Islet precursor cell (in vitro differentiated cells): ENCODE measurements at regions not wholly inside any gene's neighbourhood (a gene's known extent, or its start where the extent isn't known, plus 50 kb on each side); places are given as distances from the start of the nearest gene placed in this dataset.
"Not testable (repeated sequence)": the region's sequence is repeated elsewhere in the genome, so short reads cannot be mapped to it uniquely, and the experiment has no call there.

Experiments used
- DNase-seq: peaks from one replicate; pipeline ENCODE4 v3.0.0-alpha.2; 2018

DNA sequence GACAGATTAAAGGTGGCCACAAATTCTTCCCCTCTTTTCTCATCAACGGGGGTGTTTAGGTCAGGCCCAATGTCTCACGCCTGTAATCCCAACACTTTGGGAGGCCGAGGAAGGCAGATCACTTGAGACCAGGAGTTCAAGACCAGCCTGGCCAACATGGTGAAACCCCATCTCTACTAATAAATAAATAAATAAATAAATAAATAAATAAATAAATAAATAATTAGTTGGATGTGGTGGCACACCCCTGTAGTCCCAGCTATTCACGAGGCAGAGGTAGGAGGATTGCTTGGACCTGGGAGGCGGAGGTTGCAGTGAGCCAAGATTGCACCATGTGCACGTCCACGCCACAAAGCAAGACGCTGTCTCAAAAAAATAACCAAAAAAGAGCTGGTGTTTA, 180.7 kb downstream of the FASLG start:
- DNase-seq, result not testable (repeated sequence)

DNA sequence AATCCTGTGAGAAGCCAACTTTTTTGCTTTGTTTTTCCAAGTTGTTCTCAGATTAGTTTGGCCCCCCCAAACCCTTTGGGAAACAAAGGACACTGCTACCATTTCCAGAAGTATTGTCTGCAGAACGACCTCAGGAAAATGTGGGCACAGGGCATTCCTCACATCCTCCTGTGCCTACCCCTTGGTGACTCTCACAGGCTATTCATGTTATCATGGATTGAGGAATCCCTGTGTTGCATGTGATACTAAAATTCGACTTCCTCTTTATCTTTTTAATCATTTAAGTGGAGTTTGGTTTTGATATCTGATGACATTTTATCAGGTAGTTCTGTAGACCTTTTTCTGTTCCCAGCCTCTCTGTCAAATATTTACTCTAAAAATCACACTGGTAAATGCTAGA, 184.5 kb downstream of the FASLG start:
- DNase-seq, result no peak

DNA sequence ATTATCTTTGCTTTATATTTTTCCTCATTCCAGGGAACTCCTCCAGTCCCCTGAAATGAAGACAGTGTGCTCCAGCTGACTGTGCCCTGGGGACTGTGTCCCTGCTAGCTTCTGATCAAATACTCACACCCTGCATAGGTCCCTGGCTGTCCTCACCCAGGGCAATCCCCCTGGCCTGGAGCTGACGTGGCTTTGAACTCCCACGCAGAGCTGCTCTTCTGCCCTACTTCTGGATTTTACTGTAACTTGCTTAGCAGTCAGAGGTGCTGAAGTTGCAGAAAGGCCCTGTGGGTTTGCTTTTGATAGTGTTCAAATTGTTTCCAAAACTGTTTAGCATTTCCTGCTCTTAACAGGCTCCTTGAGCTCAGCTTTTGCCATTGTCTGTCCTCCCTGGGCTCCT, 186.5 kb downstream of the FASLG start:
- DNase-seq, result peak; percentile 52

DNA sequence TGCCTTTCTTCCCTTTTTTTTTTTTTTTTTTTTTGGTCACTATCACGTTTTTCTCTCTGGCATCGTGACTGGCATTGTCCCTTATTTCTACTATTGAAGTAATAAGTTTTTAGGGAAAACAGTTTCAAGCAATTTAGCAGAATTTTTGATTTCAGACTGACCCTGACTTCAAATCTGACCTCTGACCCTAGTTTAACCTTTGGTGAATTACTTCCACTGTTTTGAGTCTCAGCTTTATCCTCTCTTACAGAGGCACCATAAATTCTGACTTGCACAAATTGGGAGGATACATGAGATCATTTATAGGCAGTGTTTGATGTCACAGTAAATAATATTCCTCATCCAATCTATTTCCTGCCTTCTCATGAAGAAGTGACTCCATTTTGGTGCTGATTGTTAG, 187.0 kb downstream of the FASLG start:
- no peak for DNase-seq

DNA sequence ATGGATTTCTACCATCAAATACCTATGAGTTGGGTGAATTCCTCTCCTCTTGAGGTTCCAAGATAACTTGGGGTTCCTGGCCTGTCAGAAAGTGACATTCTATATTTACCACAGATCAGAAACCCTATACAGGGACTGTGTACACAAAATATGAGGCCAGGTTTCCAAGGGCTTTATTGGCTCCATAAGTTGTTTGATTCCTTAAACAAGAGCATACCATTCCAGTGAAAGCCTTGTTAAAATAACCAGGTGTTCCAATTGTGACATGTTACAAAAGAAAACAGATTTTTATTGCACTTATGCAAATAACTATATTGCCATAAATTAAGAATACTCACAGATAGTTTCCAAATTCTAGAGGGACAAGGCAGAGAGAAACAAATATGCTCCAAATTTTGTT, 188.9 kb downstream of the FASLG start:
- not testable (repeated sequence) for DNase-seq

DNA sequence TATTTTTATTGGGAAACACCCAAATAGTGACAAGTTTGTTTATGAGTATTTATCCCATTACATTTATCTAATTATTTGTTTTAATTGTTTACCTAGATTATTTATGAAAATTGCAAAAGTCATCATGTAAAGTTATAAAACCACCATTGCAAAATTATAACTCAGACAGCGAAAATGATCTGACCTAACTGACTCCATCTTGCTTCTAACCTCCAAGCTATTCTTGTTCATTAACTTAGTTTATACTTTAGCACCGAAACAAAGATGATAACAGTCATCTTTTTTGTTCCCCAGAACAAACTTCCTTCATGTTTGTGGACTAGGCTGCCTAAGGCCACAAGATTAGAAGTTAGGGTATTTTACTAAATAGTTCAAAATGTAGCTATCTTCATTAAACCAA, 190.8 kb downstream of the FASLG start:
- no peak for DNase-seq

DNA sequence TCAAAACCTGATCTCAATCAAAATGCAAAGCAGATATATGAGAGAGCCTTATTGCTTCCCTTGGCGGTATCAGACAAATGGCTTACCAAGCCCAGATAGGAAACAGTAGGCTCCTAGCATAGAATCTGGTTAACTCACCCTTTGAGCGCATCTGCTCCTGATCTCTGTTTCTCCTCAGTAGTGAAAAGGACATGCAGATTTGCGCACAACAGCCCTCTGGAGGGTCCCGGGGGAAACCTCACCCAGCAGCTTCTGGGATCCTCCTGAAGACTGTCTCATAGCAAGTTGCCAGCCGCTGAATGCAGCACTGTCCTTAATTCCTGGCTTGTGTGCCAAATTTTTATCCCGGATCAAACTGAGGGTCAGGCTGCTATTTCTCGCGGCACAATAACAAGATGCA, 192.2 kb downstream of the FASLG start:
- peak; percentile 60 for DNase-seq

DNA sequence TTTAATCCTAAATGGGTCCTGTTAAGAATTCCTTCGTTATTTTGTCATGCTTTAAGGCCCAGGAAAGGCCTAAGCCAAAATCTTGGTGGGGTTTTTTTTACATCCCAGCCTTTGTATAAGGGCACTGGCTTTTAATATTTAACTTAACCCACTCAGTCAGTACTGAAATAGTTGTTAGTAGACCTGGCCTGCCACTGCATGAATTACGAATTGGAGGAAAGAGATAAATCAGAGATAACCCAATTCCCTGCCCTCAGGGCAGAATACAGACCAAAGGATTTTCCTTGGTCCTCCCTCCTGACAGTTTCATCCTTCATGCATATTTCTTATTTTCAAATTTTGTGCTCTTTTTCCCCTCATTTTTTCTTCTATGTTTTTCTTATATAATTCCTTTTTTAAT, 193.0 kb downstream of the FASLG start:
- no peak for DNase-seq

DNA sequence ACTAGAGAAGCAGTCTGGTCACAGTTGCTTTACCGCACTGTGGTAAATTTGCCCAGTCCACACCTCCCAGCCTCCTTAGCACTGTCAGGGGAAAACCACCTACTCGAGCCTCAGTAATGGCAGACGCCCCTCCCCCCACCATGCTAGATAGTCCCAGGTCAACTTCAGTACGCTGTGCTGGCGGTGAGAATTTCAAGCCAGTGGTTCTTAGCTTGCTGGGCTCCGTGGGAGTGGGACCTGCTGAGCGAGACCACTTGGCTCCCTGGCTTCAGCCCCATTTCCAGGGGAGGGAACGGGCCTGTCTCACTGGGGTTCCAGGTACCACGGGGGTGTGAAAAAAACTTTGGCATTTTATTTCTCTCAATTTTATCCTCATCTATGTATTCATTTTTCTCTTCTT, 194.8 kb downstream of the TNFSF18 start:
- not testable (repeated sequence) for DNase-seq

DNA sequence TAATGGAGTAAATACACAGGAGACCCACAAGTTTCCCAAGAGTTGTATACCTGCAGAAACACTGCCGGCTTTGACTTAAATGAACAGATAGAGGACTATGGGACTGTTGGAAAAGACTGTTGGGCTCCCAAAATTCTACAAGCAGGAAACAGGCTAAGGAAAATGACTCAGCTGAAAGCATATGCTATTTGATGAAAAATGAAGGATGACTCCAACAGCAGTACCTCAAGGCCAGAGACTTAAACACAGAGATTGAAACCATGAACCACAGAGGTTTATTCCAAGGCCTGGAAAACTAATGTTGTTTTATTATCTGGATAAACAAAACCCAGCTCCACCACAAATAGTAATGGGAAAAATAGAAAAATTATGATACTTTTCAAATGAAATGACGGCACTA, 187.7 kb downstream of the TNFSF18 start:
- DNase-seq, result no peak

DNA sequence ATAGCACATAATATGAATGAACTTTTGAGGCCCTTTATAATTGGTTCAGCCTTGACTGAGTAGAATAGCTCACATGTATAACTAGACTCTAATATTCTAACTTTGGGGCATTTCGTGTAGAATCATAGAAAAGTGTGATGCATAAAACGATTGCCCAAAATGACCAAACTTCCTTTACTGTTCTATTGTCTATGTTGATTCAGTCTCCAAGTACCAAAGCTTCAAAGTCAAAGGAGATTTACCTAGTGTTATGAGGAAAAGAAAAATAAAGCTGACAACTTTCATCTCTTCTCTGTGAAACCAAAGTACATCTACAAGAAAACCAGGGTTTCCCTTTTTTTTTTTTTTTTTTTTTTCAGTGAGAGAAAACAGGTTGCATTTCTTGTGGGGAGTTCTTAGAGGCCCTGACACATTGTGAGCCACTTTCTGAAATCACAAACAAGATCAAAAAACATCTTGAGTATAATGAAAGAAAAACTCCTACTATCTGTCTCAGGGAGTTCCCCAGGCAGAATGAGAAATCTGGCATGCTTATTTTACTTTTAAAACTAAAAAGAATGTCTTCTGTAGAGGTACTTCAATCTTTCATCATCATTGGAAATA, 183.4 kb downstream of the TNFSF18 start:
- no peak for DNase-seq

DNA sequence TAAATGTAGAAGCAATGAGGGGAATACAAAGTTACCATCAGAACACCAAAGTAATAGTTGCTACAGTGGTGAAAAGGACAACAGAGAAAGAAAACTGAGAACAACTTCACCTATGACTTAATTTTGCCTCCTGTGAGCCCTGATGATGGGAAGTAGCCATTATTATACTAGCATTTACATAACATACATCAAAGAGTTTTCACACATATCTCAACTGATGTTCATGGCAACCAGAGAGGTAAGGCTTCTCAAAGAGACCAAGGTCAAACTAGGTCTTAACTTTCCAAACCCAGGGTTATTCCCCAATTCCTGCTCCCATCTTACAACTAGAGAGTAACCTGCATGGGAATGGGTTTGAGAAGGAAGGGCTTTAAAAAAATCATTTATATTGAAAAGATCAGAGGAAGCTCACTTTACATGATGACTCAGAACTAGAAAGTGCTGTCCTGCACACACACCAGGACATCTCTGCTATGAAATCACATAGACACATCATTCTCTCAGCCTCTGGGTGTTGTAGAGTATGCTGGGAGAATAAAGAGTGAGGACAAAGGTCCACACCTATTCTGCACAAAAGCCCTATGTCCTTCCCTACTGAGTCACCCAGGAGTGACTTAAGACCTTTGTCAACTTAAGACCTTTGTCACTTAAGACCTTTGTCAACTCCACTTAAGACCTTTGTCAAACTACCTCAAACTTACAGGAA, 179.7 kb downstream of the TNFSF18 start:
- no peak for DNase-seq

DNA sequence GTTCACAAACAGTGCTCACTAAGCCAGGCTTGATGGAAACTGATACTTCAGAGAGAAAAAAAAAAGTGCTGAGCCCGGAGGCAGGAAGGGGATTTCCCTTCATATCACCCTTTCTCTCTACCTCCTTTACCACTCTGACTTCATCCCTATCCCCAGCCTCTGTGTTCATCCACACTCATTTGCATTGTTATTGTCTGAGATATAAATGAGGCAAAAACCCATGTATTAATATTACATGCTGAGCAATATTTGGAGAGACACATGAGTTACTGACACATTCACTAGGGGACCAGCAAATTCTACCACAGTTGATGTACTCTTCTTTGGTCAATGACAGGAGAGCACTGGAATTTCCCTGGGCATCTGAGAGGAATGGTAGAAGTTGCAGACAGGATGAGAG, 175.8 kb downstream of the TNFSF18 start:
- no peak for DNase-seq

DNA sequence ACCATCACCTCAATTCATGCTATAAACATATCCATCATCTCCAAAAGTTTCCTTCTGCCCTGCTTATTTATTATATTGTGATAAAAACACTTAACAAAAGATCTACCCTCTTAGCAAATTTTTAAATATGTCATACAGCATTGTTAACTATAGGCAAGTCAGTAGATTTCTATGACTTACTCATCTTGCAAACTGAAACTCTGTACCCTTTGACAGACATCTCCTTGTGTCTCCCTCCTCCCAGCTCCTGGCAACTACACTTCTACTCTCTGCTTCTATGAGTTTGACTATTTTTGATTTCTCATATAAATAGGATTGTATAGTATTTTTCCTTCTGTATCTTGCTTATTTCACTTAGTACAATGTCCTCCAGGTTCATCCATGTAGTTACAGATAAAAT, 174.8 kb downstream of the TNFSF18 start:
- DNase-seq, result no peak

DNA sequence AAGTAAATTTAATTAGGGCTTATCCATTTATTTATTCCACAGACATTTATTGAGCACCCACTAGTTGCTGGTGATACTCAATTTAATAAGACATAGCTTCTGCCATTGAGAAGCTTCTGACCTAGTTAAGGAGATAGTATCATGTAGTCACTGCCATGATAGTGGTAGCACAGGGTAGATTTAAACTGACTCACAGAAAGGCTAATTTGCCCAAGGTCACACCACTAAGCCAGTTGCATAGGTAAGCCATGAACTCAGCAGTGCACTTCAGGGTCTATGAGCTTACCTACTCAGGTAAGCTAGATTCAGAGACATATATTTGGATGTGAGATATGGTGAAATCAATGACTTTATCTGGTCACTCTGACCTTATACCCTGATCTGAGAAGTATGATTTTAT, 168.4 kb downstream of the TNFSF18 start:
- no peak for DNase-seq

DNA sequence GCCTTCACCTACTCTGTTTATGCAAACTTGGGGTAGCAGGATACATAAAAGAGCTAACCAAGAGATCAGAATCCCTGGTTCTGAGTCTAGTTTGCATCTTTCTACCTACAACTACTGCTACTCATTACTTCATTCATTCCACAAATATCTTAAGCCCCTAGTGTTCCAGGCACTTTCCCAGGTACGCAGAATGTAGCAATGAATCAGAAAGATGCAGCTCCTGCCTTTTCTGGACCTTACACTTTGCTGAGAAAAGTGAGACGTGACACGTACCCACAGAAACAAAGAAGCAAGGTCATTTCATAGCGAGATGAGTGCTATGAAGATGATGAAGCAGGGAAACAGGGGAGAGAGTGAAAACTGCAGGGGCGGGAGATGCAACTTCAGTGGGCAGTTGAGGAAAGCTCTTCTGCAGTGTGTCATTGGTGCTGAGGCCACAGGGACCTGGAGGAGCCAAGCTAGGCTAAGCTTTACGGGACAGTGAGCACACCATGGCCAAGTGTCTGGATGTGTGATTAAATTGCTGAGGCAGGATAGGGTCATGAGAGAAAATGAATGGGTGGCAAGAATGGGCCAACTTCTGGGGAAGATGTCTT, 167.9 kb downstream of the TNFSF18 start:
- no peak for DNase-seq

DNA sequence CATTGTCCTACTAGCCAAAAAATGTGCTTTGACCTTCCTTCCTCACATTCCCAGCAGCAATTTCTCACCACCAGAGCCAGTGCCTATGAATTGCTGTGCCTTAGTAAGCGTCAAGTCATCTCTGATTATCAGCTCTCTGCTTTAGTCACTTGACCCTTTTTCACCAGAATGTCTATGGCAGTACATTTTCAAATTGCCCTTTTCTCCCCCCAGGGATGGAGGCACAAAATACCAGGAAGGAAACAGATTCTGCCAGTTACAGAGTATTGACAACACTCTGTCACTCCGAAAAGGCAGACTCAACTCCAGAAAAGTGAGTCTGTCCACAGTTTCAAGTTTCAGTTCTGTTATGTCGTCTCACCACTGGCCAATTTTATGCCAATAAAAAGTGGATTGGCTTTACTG, 167.4 kb downstream of the TNFSF18 start:
- DNase-seq, result no peak

DNA sequence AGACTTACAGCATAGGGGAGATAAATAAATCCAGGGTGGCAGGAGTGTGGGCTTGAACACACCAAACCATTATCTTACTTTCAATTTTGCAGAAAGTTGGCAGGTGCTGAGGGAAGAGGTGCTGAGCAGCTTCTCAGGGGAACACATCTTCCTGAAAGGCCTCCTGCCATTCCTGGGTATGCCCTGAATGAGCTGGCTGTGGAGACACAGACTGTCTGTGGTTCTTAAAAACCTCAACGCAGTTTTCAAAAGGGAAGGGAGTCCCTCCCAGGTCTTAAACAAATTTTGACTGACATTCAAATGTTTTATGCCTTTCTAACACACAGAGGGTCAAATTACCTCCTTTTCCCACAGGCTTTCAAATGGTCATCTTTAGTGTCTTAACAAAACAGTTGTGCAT, 166.9 kb downstream of the TNFSF18 start:
- no peak for DNase-seq

DNA sequence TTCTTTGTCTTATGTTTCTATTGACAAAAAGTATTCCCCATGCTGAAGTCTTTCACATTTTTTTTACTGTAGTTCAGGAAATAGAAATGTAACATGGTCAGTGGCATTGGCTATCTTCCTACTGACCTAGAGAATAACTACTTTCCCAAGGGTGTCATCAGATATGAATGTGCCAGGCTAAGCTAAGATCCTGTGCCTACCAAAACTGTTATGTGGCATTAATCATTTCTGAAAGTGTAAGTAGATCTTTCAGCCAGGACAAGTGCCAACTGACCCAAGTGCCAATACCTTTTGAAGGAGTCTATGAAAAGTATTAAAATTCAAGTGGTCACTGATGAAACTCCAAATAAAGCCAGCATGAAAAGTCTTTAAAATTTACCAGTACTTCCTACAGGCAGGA, 165.3 kb downstream of the TNFSF18 start:
- no peak for DNase-seq

DNA sequence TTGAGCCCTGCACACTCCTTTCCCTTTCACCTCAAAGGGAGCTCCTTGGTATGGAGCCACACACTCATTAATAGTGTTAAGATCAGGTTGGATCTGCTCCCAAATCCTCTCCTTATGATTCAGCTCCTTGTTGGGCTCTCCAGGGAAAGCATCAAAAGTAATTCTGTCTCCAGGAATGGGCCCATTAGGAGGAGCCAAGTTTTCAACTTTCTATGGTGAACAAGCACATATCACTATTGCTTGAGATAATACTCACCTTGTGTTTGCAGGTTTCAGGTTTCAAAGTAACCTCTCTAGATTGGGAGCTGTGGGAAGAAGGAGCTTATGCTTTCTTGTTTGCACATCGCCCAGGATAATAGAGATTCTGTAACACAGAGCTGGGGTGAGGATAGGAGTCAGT, 164.8 kb downstream of the TNFSF18 start:
- DNase-seq, result no peak

DNA sequence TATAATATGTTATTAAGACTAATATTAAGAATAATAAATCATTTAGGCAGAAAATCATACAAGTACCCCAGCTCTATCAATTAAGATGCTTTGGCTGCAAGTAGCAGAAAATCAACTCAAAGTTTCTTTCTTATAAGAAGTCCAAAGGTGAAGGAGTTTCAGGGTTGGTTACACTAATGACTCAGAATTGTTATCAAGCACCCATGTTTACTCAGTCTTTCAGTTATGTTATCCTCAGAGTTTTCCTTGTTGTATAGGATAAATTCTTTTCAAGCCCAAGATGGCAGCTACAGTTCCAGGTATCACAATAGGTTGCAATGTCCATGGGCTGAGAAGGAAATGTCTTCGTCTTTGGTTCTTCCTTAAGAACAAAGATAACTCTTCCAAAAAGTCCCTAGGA, 163.6 kb downstream of the TNFSF18 start:
- no peak for DNase-seq

DNA sequence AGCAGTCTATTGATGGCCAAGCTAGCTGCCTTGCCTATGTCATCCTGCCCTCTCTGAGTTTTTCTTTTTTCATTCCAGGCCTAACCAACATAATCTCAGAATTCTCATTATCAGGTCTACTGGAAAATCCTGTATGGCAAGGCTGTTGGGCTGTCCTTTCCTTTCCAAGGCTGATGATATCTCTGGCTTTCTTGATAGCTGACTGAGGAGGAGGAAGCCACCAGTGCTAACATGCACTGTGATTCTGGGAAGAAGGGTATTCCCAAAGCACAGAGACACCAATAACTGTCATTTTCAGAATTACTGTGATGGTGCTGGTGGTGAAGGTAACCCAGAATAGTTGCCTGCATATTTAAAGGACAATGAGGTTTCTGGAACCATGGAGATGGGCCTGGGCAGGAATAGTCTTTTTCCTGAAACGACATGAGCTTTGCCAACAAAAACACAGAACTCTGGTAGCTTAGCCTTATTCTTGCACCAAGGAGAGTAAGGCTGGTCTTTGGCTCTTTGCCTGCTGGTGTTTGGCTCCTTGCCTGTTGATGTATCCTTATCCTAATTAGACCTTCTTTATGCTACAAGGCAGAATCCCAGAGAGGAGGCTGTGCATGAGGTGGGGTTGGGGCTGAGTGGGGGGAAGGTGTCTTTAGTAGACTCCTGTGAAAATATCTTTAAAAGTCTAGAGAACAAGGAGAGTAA, 157.4 kb downstream of the TNFSF18 start:
- DNase-seq, result no peak

DNA sequence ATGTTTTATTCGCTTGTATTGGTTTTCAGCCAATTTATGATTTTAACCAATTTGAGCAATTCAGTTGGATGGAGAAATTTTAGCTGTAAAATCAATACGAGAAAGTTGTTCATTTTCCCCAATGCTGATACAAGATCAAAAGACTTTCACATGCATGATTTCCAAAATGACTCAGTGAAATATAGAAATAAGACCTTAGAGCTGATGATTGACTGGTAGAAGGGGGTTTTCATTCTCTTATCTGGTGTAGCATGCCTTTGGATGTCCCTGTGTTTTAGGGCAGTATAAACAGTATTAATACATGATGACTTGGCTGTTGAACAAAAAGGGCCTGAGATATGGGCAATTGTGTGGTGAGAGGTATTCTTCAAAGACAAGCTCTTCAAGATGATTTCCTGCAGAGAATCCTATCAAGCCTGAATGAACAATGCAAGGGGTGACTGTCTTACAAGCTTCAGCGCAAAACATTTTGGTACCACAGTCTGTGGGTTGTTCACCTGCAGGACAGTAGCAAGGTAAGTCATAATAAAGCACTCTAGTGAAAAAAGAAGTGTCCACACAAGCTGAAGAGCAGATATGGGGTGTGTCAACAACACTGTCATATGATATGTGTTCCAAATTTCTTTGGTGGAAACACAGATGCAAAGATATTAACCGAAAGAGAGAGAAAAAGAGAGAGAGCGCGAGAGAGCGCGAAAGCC, 156.2 kb downstream of the TNFSF18 start:
- DNase-seq, result no peak
